HUDEP-2 (cell line): ENCODE measurements at regions not wholly inside any gene's neighbourhood (a gene's known extent, or its start where the extent isn't known, plus 50 kb on each side); places are given as distances from the start of the nearest gene placed in this dataset.

Source experiments
- DNase-seq, 76 experiments: peaks; one replicate each; lab custom pipeline; 2025; ENCODE audit not compliant: unreplicated experiment in 76 of 76; lab: John Stamatoyannopoulos, UW

- DNase-seq = no peak
Observed at GRCh38 chr5:174281855-174282254, 236.3 kb downstream of the NSG2 start.

- no peak for DNase-seq
Observed at GRCh38 chr5:174282391-174282790, 236.9 kb downstream of the NSG2 start.

- no peak for DNase-seq
Observed at GRCh38 chr5:174283211-174284005, 237.9 kb downstream of the NSG2 start.

GRCh38 chr5:174284873-174285272, 239.4 kb downstream of the NSG2 start:
- DNase-seq = no peak

GRCh38 chr5:174287761-174288160, 242.3 kb downstream of the NSG2 start:
- no peak for DNase-seq

- no peak for DNase-seq
Observed at GRCh38 chr5:174288439-174288838, 242.9 kb downstream of the NSG2 start.

- no peak for DNase-seq
Observed at GRCh38 chr5:174291162-174291561, 245.7 kb downstream of the NSG2 start.

- no peak for DNase-seq
Observed at GRCh38 chr5:174292348-174292747, 246.8 kb downstream of the NSG2 start.

- no peak for DNase-seq
Observed at GRCh38 chr5:174293006-174293405, 247.5 kb downstream of the NSG2 start.

- no peak for DNase-seq
Observed at GRCh38 chr5:174293481-174293880, 248.0 kb downstream of the NSG2 start.

- DNase-seq = no peak
Observed at GRCh38 chr5:174294891-174295620, 249.6 kb downstream of the NSG2 start.

GRCh38 chr5:174295702-174296436, 250.4 kb downstream of the NSG2 start:
- no peak for DNase-seq

- DNase-seq = no peak
Observed at GRCh38 chr5:174300118-174300940, 254.8 kb downstream of the NSG2 start.

GRCh38 chr5:174300941-174301761, 255.6 kb downstream of the NSG2 start:
- DNase-seq = no peak

- no peak for DNase-seq
Observed at GRCh38 chr5:174301848-174302625, 256.5 kb downstream of the NSG2 start.

GRCh38 chr5:174303035-174303434, 257.5 kb downstream of the NSG2 start:
- DNase-seq = no peak

GRCh38 chr5:174303437-174304045, 258.0 kb downstream of the NSG2 start:
- DNase-seq = no peak

- DNase-seq = no peak
Observed at GRCh38 chr5:174305241-174305681, 259.8 kb downstream of the NSG2 start.
